Activated T-cell treated with anti-CD3 and anti-CD28 coated beads, Interleukin-2, amount 50 U/mL, for 72 hours (primary cell): ENCODE measurements at regions not wholly inside any gene's neighbourhood (a gene's known extent, or its start where the extent isn't known, plus 50 kb on each side); places are given as distances from the start of the nearest gene placed in this dataset.

Experiments used
- ATAC-seq, 2 donors: fragments of 150-1000 bp; cut with Tn5 transposase; replicated peaks in 1 of 2; 2 replicates each; pipeline ENCODE4 v1.10.0; 2021; ENCODE audit warnings: moderate library complexity in 2 of 2, mild to moderate bottlenecking in 1 of 2
- DNase-seq, 2 donors: peaks; one replicate each; pipeline ENCODE4 v3.0.0; 2021 to 2022; ENCODE audit warnings: mixed read lengths in 1 of 2
- H3K27ac Mint-ChIP-seq: one replicate; pipeline ENCODE4 v1.8.0; 2022; ENCODE audit warnings: mild to moderate bottlenecking, moderate library complexity, mixed read lengths
- H3K27me3 Mint-ChIP-seq: one replicate; pipeline ENCODE4 v1.8.0; 2022; ENCODE audit warnings: low read depth, mixed read lengths
- H3K36me3 Mint-ChIP-seq, 2 donors: one replicate each; pipeline ENCODE4 v1.8.0; 2022; ENCODE audit warnings: mixed read lengths in 2 of 2, mild to moderate bottlenecking in 1 of 2; ENCODE audit not compliant: insufficient read depth in 2 of 2
- H3K4me1 Mint-ChIP-seq: one replicate; pipeline ENCODE4 v1.8.0; 2022; ENCODE audit warnings: low read depth, mixed read lengths
- H3K4me3 Mint-ChIP-seq, 2 donors: one replicate each; pipeline ENCODE4 v1.8.0; 2022; ENCODE audit warnings: mild to moderate bottlenecking in 2 of 2, mixed read lengths in 2 of 2, moderate library complexity in 2 of 2
- H3K9me3 Mint-ChIP-seq, 2 donors: one replicate each; pipeline ENCODE4 v1.8.0; 2022; ENCODE audit warnings: mixed read lengths in 2 of 2

GRCh38 chr7:19336836-19337383, 191.7 kb upstream of the FERD3L start:
- no peak for ATAC-seq
- H3K4me3 Mint-ChIP-seq, result no peak overlapping the region

DNA sequence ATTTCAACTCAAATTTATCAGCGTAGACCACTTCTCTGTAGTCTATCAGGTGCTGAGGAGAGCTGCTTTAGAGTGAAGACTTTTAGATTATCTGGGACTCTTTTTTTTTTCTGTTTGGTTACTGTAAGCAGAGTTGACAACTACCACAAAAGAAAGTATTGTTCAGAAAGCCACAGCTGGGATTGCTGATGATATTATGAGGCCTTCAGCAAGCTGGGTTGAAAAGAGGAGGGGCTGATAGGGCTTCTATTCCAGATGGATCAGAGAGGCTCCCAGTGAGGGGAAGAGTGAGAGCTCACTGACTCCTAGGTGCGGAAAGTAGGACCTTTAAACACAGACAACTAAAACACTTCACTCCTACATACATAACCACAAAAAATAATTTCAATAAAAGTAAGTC, 188.5 kb upstream of the FERD3L start:
- DNase-seq (no peak), ATAC-seq (no peak)
- Mint-ChIP-seq H3K27ac (no peak overlapping the region), H3K9me3 (peaks cover 0 to 4% of the 10 kb centered on the region in 2 donors), H3K27me3 (no peaks in the 10 kb centered on the region), H3K36me3 (no peaks in the 10 kb centered on the region), H3K4me1 (no peaks in the 10 kb centered on the region), H3K4me3 (no peak overlapping the region)

More at GRCh38 chr7:19336836-19337383, 191.7 kb upstream of the FERD3L start:
- no peak for DNase-seq
- Mint-ChIP-seq H3K9me3 (peaks cover 0 to 4% of the 10 kb centered on the region in 2 donors), H3K36me3 (no peaks in the 10 kb centered on the region), H3K27me3 (no peaks in the 10 kb centered on the region), H3K4me1 (no peaks in the 10 kb centered on the region), H3K27ac (no peak overlapping the region)

GRCh38 chr7:19327018-19327417, 181.8 kb upstream of the FERD3L start:
- Mint-ChIP-seq H3K4me1 (no peaks in the 10 kb centered on the region), H3K27me3 (no peaks in the 10 kb centered on the region), H3K4me3 (no peak overlapping the region), H3K9me3 (peaks cover 0 to 2% of the 10 kb centered on the region in 2 donors), H3K27ac (no peak overlapping the region), H3K36me3 (no peaks in the 10 kb centered on the region)
- DNase-seq (no peak), ATAC-seq (no peak)

DNA sequence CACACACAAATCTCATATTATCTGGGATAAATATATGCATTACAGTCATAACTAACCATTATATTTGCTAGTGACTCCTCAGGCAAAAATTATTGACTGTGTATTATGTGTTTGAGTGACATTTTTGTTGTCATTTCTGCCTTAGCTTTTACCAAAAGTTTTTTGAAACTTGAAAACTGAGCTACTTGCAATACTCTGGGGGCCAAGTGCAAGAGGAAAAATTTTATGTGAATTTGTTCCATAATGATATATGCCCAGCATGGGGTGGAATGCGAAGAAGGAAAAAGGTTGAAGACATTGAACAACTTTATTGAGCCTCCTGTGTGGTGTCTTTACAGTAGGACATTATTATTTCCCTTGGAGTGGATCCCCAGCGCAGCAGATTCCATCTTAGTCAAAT, 176.8 kb upstream of the FERD3L start:
- DNase-seq (no peak), ATAC-seq (no peak)
- Mint-ChIP-seq H3K4me3 (no peak overlapping the region), H3K9me3 (peaks cover 0 to 12% of the 10 kb centered on the region in 2 donors), H3K36me3 (no peaks in the 10 kb centered on the region), H3K27ac (no peak overlapping the region), H3K4me1 (no peaks in the 10 kb centered on the region), H3K27me3 (no peaks in the 10 kb centered on the region)

DNA sequence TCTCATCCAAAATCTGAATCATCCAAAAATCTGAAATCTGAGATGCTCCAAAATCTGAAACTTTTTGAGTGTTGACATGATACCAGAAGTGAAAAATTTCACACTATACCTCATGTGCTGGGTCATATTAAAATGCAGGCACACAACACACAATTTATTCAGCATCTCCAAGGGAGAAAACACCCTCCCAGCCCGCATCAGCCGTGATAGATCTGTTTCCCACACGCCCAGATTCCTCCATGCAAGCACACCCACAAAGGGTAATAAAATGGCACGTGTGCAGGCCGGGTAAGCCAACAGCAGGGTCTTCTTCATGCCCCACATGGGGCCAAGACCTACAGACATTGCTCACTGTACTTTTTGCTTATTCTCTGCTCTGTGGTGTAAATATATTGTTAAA, 173.1 kb upstream of the FERD3L start:
- no peaks in the 10 kb centered on the region for H3K27me3 Mint-ChIP-seq
- H3K9me3 Mint-ChIP-seq, result peaks cover 0 to 9% of the 10 kb centered on the region in 2 donors
- DNase-seq, result no peak
- no peaks in the 10 kb centered on the region for H3K4me1 Mint-ChIP-seq
- no peak overlapping the region for H3K27ac Mint-ChIP-seq
- no peak overlapping the region for H3K4me3 Mint-ChIP-seq
- no peak for ATAC-seq
- H3K36me3 Mint-ChIP-seq, result no peaks in the 10 kb centered on the region

- H3K27ac Mint-ChIP-seq, result no peak overlapping the region
- ATAC-seq (no peak), DNase-seq (no peak)
- H3K4me1 Mint-ChIP-seq, result no peaks in the 10 kb centered on the region
- no peaks in the 10 kb centered on the region for H3K27me3 Mint-ChIP-seq
- H3K9me3 Mint-ChIP-seq, result peaks cover 0 to 9% of the 10 kb centered on the region in 2 donors
- no peaks in the 10 kb centered on the region for H3K36me3 Mint-ChIP-seq
- no peak overlapping the region for H3K4me3 Mint-ChIP-seq
Observed at GRCh38 chr7:19317461-19317860, 172.2 kb upstream of the FERD3L start.

- Mint-ChIP-seq H3K4me3 (no peak overlapping the region), H3K27me3 (no peaks in the 10 kb centered on the region), H3K4me1 (no peaks in the 10 kb centered on the region), H3K9me3 (peaks cover 0 to under 1% of the 10 kb centered on the region in 2 donors), H3K27ac (no peak overlapping the region), H3K36me3 (no peaks in the 10 kb centered on the region)
- DNase-seq, result no peak
- ATAC-seq, result no peak
Observed at GRCh38 chr7:19312416-19312815, 167.2 kb upstream of the FERD3L start.

- no peaks in the 10 kb centered on the region for H3K36me3 Mint-ChIP-seq
- no peak overlapping the region for H3K27ac Mint-ChIP-seq
- DNase-seq, result no peak
- no peaks in the 10 kb centered on the region for H3K4me1 Mint-ChIP-seq
- H3K27me3 Mint-ChIP-seq, result no peaks in the 10 kb centered on the region
- ATAC-seq, result no peak
- no peak overlapping the region for H3K4me3 Mint-ChIP-seq
- peaks cover 2 to 3% of the 10 kb centered on the region in 2 donors for H3K9me3 Mint-ChIP-seq
Observed at GRCh38 chr7:19307554-19307953, 162.3 kb upstream of the FERD3L start.

DNA sequence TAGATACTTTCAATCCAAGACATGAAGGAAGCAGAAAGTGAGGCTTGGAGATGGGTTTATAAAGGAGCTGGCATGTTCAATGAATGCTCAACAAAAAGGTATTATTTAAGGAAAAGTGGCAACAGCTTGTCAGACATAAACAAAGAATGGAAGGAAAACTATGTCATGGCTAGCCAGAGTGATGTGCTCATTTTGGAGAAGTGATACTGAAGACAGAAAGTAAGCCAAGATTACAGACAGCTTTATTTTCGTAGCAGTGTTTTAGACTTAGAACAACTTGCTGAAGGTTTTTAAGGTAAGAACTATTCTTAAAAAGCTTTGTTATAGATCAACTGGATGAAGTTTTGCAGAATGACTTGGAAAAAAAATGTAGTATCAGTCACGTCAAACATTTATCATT, 160.5 kb upstream of the FERD3L start:
- no peak for ATAC-seq
- DNase-seq, result no peak
- H3K27me3 Mint-ChIP-seq, result no peaks in the 10 kb centered on the region
- no peaks in the 10 kb centered on the region for H3K36me3 Mint-ChIP-seq
- H3K27ac Mint-ChIP-seq, result no peak overlapping the region
- H3K4me1 Mint-ChIP-seq, result no peaks in the 10 kb centered on the region
- H3K9me3 Mint-ChIP-seq, result peaks cover 2 to 3% of the 10 kb centered on the region in 2 donors
- no peak overlapping the region for H3K4me3 Mint-ChIP-seq

DNA sequence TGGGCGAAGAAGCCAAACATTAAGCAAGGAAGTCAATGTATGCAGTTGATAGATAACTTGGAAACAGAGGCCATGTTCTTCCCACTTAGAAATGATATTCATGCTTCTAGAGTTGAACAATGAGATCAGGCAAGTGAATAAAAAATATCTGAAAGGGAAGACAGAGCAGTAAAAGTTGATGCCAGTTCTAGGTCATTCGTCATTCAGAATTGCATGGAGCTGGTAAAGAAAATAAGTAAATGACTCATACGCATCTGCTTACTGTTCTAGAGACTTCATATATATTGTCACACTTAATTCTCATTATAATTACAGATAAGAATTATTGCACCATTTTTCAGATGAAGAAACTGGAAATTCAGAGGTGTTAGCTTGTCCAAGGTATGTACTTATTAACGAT, 158.9 kb upstream of the FERD3L start:
- Mint-ChIP-seq H3K27me3 (no peaks in the 10 kb centered on the region), H3K27ac (no peak overlapping the region)
- ATAC-seq, result no peak

GRCh38 chr7:19302731-19303130, 157.5 kb upstream of the FERD3L start:
- H3K27ac Mint-ChIP-seq, result no peak overlapping the region
- H3K36me3 Mint-ChIP-seq, result no peaks in the 10 kb centered on the region
- DNase-seq (no peak), ATAC-seq (no peak)
- H3K27me3 Mint-ChIP-seq, result no peaks in the 10 kb centered on the region
- no peaks in the 10 kb centered on the region for H3K4me1 Mint-ChIP-seq
- peaks cover 2 to 3% of the 10 kb centered on the region in 2 donors for H3K9me3 Mint-ChIP-seq
- no peak overlapping the region for H3K4me3 Mint-ChIP-seq

More for the DNA sequence above, 158.9 kb upstream of the FERD3L start:
- DNase-seq, result no peak
- H3K36me3 Mint-ChIP-seq, result no peaks in the 10 kb centered on the region
- no peaks in the 10 kb centered on the region for H3K4me1 Mint-ChIP-seq
- H3K9me3 Mint-ChIP-seq, result peaks cover 2 to 3% of the 10 kb centered on the region in 2 donors
- no peak overlapping the region for H3K4me3 Mint-ChIP-seq

DNA sequence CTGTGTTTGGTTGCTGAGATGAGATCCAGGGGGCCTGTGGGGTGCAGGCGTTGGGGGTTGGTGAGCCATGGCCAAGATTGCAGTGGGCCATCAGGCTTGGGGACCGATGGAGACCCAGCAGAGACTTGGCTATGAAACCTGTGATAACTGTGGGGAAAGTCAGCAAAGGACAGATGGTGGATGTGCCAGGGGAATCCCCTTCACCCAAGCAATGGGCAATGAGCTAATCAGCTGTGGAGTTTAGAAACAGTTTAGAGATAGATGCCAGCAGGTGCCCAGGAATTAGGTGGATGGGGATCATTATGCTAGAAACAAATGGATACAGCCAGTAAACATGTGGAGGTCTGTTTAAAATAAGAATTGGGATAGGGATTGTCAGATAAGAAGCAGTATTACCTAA, 151.4 kb upstream of the FERD3L start:
- DNase-seq (no peak), ATAC-seq (no peak)
- no peak overlapping the region for H3K27ac Mint-ChIP-seq
- no peak overlapping the region for H3K4me3 Mint-ChIP-seq
- no peaks in the 10 kb centered on the region for H3K27me3 Mint-ChIP-seq
- no peaks in the 10 kb centered on the region for H3K36me3 Mint-ChIP-seq
- peaks cover 5 to 9% of the 10 kb centered on the region in 2 donors for H3K9me3 Mint-ChIP-seq
- no peaks in the 10 kb centered on the region for H3K4me1 Mint-ChIP-seq

GRCh38 chr7:19295376-19295775, 150.2 kb upstream of the FERD3L start:
- Mint-ChIP-seq H3K27ac (no peak overlapping the region), H3K36me3 (no peaks in the 10 kb centered on the region), H3K27me3 (no peaks in the 10 kb centered on the region), H3K4me3 (no peak overlapping the region), H3K4me1 (no peaks in the 10 kb centered on the region), H3K9me3 (peaks cover 5 to 9% of the 10 kb centered on the region in 2 donors)
- no peak for DNase-seq
- no peak for ATAC-seq

DNA sequence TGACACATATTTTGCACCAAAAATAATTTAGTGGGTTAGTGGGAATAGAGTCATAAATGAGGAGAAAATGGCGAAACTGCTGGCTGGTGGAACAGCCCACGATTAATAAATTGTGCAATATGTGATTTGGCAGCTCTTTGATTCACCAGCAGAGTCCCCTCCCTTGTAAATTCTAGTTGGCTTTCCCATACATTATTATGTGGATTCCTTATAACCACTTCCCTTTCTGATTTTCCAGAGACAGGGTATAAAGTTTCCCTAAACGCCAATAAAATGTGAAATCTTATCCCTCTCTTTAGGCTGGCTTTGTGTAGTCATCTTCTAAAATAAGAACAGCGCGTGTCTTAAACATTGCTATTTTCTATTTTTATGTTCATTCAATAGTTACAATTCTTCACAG, 149.4 kb upstream of the FERD3L start:
- Mint-ChIP-seq H3K36me3 (no peaks in the 10 kb centered on the region), H3K4me3 (no peak overlapping the region), H3K9me3 (peaks cover 5 to 9% of the 10 kb centered on the region in 2 donors), H3K27ac (no peak overlapping the region), H3K4me1 (no peaks in the 10 kb centered on the region), H3K27me3 (no peaks in the 10 kb centered on the region)
- DNase-seq (no peak), ATAC-seq (no peak)
